RWPE1 (cell line): ENCODE measurements at regions not wholly inside any gene's neighbourhood (a gene's known extent, or its start where the extent isn't known, plus 50 kb on each side); places are given as distances from the start of the nearest gene placed in this dataset.
"Not testable (repeated sequence)": the region's sequence is repeated elsewhere in the genome, so short reads cannot be mapped to it uniquely, and the experiment has no call there.

Source experiments
- CTCF ChIA-PET: fragments of 350-600 bp; sonication (Branson Sonifier 250); formaldehyde crosslinking; extraction: SDS; loops from one replicate; lab custom pipeline; 2021; lab: Yijun Ruan, JAX
- POLR2A ChIA-PET: fragments of 400-600 bp; formaldehyde crosslinking; extraction: SDS; loops from one replicate; lab custom pipeline; 2020; ENCODE audit warnings: antibody characterized with exemption; ENCODE audit not compliant: low non-redundant PET; lab: Yijun Ruan, JAX
- DNase-seq: peaks from one replicate; pipeline ENCODE4 v3.0.0; 2012; ENCODE audit warnings: low spot score
- H3K27ac ChIP-seq: fragments of 450-650 bp; 2 replicates; pipeline ENCODE4 v1.5.1; 2017
- TF ChIP-seq, protein P1 (sequence below): fragments of 450-650 bp; conservative IDR thresholded peaks from 2 replicates; pipeline ENCODE4 v1.5.1; 2017; ENCODE audit warnings: low read depth, mild to moderate bottlenecking

- CTCF ChIA-PET = no interaction called here
- H3K27ac ChIP-seq = no peak overlapping the region
- TF ChIP-seq, protein P1, sequence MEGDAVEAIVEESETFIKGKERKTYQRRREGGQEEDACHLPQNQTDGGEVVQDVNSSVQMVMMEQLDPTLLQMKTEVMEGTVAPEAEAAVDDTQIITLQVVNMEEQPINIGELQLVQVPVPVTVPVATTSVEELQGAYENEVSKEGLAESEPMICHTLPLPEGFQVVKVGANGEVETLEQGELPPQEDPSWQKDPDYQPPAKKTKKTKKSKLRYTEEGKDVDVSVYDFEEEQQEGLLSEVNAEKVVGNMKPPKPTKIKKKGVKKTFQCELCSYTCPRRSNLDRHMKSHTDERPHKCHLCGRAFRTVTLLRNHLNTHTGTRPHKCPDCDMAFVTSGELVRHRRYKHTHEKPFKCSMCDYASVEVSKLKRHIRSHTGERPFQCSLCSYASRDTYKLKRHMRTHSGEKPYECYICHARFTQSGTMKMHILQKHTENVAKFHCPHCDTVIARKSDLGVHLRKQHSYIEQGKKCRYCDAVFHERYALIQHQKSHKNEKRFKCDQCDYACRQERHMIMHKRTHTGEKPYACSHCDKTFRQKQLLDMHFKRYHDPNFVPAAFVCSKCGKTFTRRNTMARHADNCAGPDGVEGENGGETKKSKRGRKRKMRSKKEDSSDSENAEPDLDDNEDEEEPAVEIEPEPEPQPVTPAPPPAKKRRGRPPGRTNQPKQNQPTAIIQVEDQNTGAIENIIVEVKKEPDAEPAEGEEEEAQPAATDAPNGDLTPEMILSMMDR = no peak
- POLR2A ChIA-PET = no interaction called here
- DNase-seq = no peak
Observed at GRCh38 chr1:88612292-88612691, 71.8 kb upstream of the PKN2 start.

GRCh38 chr1:88612773-88613172, 71.3 kb upstream of the PKN2 start:
- DNase-seq = peak; percentile 64
- no peak overlapping the region for H3K27ac ChIP-seq
- ChIA-PET CTCF (no interaction called here), POLR2A (no interaction called here)
- TF ChIP-seq, protein P1 = no peak

GRCh38 chr1:88618331-88618730, 65.7 kb upstream of the PKN2 start:
- CTCF ChIA-PET = no interaction called here
- TF ChIP-seq, protein P1 = no peak
- DNase-seq = no peak
- POLR2A ChIA-PET = no interaction called here
- H3K27ac ChIP-seq = no peak overlapping the region

DNA sequence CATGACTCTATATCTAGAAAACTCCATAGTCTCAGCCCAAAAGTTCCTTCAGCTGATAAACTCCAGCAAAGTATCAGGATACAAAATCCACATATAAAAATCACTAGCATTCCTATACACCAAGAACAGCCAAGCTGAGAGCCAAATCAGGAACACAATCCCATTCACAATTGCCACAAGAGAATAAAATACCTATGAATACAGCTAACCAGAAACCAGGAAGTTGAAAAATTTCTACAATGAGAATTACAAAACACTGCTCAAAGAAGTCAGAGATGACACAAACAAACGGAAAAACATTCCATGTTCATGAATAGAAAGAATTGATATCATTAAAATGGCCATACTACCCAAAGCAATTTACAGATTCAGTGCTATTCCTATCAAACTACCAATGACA, 61.0 kb upstream of the PKN2 start:
- POLR2A ChIA-PET = interaction anchor here (0.8 kb wide), 1 partner anchor 181 kb away, joined by 10 read pairs; no protein-coding TSS in a partner anchor
- H3K27ac ChIP-seq, DNase-seq, CTCF ChIA-PET: not testable (repeated sequence)
